Activated T-cell treated with anti-CD3 and anti-CD28 coated beads, Interleukin-2, amount 50 U/mL, for 72 hours (primary cell): ENCODE measurements at regions not wholly inside any gene's neighbourhood (a gene's known extent, or its start where the extent isn't known, plus 50 kb on each side); places are given as distances from the start of the nearest gene placed in this dataset.

Source experiments
- ATAC-seq, 2 donors: fragments of 150-1000 bp; cut with Tn5 transposase; replicated peaks in 1 of 2; 2 replicates each; pipeline ENCODE4 v1.10.0; 2021; ENCODE audit warnings: moderate library complexity in 2 of 2, mild to moderate bottlenecking in 1 of 2
- DNase-seq, 2 donors: peaks; one replicate each; pipeline ENCODE4 v3.0.0; 2021 to 2022; ENCODE audit warnings: mixed read lengths in 1 of 2
- H3K27ac Mint-ChIP-seq: one replicate; pipeline ENCODE4 v1.8.0; 2022; ENCODE audit warnings: mild to moderate bottlenecking, moderate library complexity, mixed read lengths
- H3K27me3 Mint-ChIP-seq: one replicate; pipeline ENCODE4 v1.8.0; 2022; ENCODE audit warnings: low read depth, mixed read lengths
- H3K36me3 Mint-ChIP-seq, 2 donors: one replicate each; pipeline ENCODE4 v1.8.0; 2022; ENCODE audit warnings: mixed read lengths in 2 of 2, mild to moderate bottlenecking in 1 of 2; ENCODE audit not compliant: insufficient read depth in 2 of 2
- H3K4me1 Mint-ChIP-seq: one replicate; pipeline ENCODE4 v1.8.0; 2022; ENCODE audit warnings: low read depth, mixed read lengths
- H3K4me3 Mint-ChIP-seq, 2 donors: one replicate each; pipeline ENCODE4 v1.8.0; 2022; ENCODE audit warnings: mild to moderate bottlenecking in 2 of 2, mixed read lengths in 2 of 2, moderate library complexity in 2 of 2
- H3K9me3 Mint-ChIP-seq, 2 donors: one replicate each; pipeline ENCODE4 v1.8.0; 2022; ENCODE audit warnings: mixed read lengths in 2 of 2

- peaks cover 26% of the 10 kb centered on the region for H3K4me1 Mint-ChIP-seq
- no peak overlapping the region for H3K4me3 Mint-ChIP-seq
- ATAC-seq (no peak), DNase-seq (no peak)
- no peaks in the 10 kb centered on the region for H3K36me3 Mint-ChIP-seq
- H3K27me3 Mint-ChIP-seq, result peaks cover 8% of the 10 kb centered on the region
- no peaks in the 10 kb centered on the region for H3K9me3 Mint-ChIP-seq
- no peak overlapping the region for H3K27ac Mint-ChIP-seq
Observed at GRCh38 chr2:237160271-237160919, 74.7 kb downstream of the COPS8 start.

GRCh38 chr2:237161189-237161588 lies 75.5 kb downstream of the COPS8 start:
- H3K4me1 Mint-ChIP-seq, result peaks cover 18% of the 10 kb centered on the region
- H3K36me3 Mint-ChIP-seq, result no peaks in the 10 kb centered on the region
- DNase-seq (no peak), ATAC-seq (no peak)
- no peak overlapping the region for H3K4me3 Mint-ChIP-seq
- peaks cover 14% of the 10 kb centered on the region for H3K27me3 Mint-ChIP-seq
- no peak overlapping the region for H3K27ac Mint-ChIP-seq
- H3K9me3 Mint-ChIP-seq, result no peaks in the 10 kb centered on the region

GRCh38 chr2:237162959-237163358 lies 77.3 kb downstream of the COPS8 start:
- no peak for ATAC-seq
- Mint-ChIP-seq H3K27ac (no peak overlapping the region), H3K36me3 (no peaks in the 10 kb centered on the region)

GRCh38 chr2:237164474-237165042 lies 78.9 kb downstream of the COPS8 start:
- peaks cover 39% of the 10 kb centered on the region for H3K27me3 Mint-ChIP-seq
- no peak for DNase-seq
- no peaks in the 10 kb centered on the region for H3K36me3 Mint-ChIP-seq
- peaks cover under 1% of the 10 kb centered on the region for H3K4me1 Mint-ChIP-seq
- H3K4me3 Mint-ChIP-seq, result no peak overlapping the region
- H3K27ac Mint-ChIP-seq, result no peak overlapping the region
- peaks cover 0 to 4% of the 10 kb centered on the region in 2 donors for H3K9me3 Mint-ChIP-seq
- ATAC-seq, result no peak

More at GRCh38 chr2:237162959-237163358, 77.3 kb downstream of the COPS8 start:
- DNase-seq, result no peak
- peaks cover 12% of the 10 kb centered on the region for H3K4me1 Mint-ChIP-seq
- H3K4me3 Mint-ChIP-seq, result no peak overlapping the region
- no peaks in the 10 kb centered on the region for H3K9me3 Mint-ChIP-seq
- peaks cover 29% of the 10 kb centered on the region for H3K27me3 Mint-ChIP-seq

GRCh38 chr2:237165405-237166276 lies 80.0 kb downstream of the COPS8 start:
- Mint-ChIP-seq H3K4me3 (no peak overlapping the region), H3K27ac (no peak overlapping the region), H3K36me3 (no peaks in the 10 kb centered on the region), H3K27me3 (peaks cover 43% of the 10 kb centered on the region), H3K9me3 (peaks cover 0 to 4% of the 10 kb centered on the region in 2 donors), H3K4me1 (no peaks in the 10 kb centered on the region)
- no peak for ATAC-seq
- no peak for DNase-seq

GRCh38 chr2:237167038-237167437 lies 81.3 kb downstream of the COPS8 start:
- Mint-ChIP-seq H3K4me3 (no peak overlapping the region), H3K9me3 (peaks cover 0 to 4% of the 10 kb centered on the region in 2 donors), H3K27ac (no peak overlapping the region), H3K27me3 (peaks cover 53% of the 10 kb centered on the region), H3K36me3 (no peaks in the 10 kb centered on the region), H3K4me1 (no peaks in the 10 kb centered on the region)
- DNase-seq, result no peak
- ATAC-seq, result no peak

GRCh38 chr2:237167934-237168333 lies 82.2 kb downstream of the COPS8 start:
- ATAC-seq (no peak), DNase-seq (no peak)
- no peak overlapping the region for H3K4me3 Mint-ChIP-seq
- no peaks in the 10 kb centered on the region for H3K4me1 Mint-ChIP-seq
- no peak overlapping the region for H3K27ac Mint-ChIP-seq
- H3K27me3 Mint-ChIP-seq, result peaks cover 62% of the 10 kb centered on the region
- H3K36me3 Mint-ChIP-seq, result no peaks in the 10 kb centered on the region
- peaks cover 0 to 4% of the 10 kb centered on the region in 2 donors for H3K9me3 Mint-ChIP-seq

- Mint-ChIP-seq H3K27ac (no peak overlapping the region), H3K9me3 (peaks cover 0 to 4% of the 10 kb centered on the region in 2 donors), H3K36me3 (no peaks in the 10 kb centered on the region), H3K4me1 (no peaks in the 10 kb centered on the region), H3K4me3 (no peak overlapping the region), H3K27me3 (peaks cover 74% of the 10 kb centered on the region)
- DNase-seq, result no peak
- ATAC-seq, result no peak
Observed at GRCh38 chr2:237170020-237170419, 84.3 kb downstream of the COPS8 start.

- Mint-ChIP-seq H3K4me3 (no peak overlapping the region), H3K27me3 (peaks cover 78% of the 10 kb centered on the region), H3K36me3 (no peaks in the 10 kb centered on the region), H3K4me1 (no peaks in the 10 kb centered on the region), H3K9me3 (peaks cover 0 to 4% of the 10 kb centered on the region in 2 donors), H3K27ac (no peak overlapping the region)
- ATAC-seq, result no peak
- no peak for DNase-seq
Observed at GRCh38 chr2:237171396-237171795, 85.7 kb downstream of the COPS8 start.

- Mint-ChIP-seq H3K27me3 (peaks cover 78% of the 10 kb centered on the region), H3K27ac (no peak overlapping the region), H3K4me1 (no peaks in the 10 kb centered on the region), H3K9me3 (peaks cover 0 to 4% of the 10 kb centered on the region in 2 donors), H3K4me3 (no peak overlapping the region), H3K36me3 (no peaks in the 10 kb centered on the region)
- DNase-seq (no peak), ATAC-seq (no peak)
Observed at GRCh38 chr2:237171881-237172280, 86.2 kb downstream of the COPS8 start.

GRCh38 chr2:237177052-237177451 lies 91.4 kb downstream of the COPS8 start:
- Mint-ChIP-seq H3K27ac (no peak overlapping the region), H3K4me3 (no peak overlapping the region), H3K36me3 (no peaks in the 10 kb centered on the region), H3K4me1 (peaks cover 5% of the 10 kb centered on the region), H3K27me3 (peaks cover 65% of the 10 kb centered on the region), H3K9me3 (no peaks in the 10 kb centered on the region)
- no peak for DNase-seq
- ATAC-seq, result no peak

GRCh38 chr2:237177986-237178385 lies 92.3 kb downstream of the COPS8 start:
- H3K27me3 Mint-ChIP-seq, result peaks cover 63% of the 10 kb centered on the region
- H3K4me3 Mint-ChIP-seq, result no peak overlapping the region
- DNase-seq (no peak), ATAC-seq (no peak)
- H3K9me3 Mint-ChIP-seq, result no peaks in the 10 kb centered on the region
- no peaks in the 10 kb centered on the region for H3K36me3 Mint-ChIP-seq
- no peak overlapping the region for H3K27ac Mint-ChIP-seq
- H3K4me1 Mint-ChIP-seq, result peaks cover 5% of the 10 kb centered on the region

GRCh38 chr2:237178396-237178795 lies 92.7 kb downstream of the COPS8 start:
- Mint-ChIP-seq H3K36me3 (no peaks in the 10 kb centered on the region), H3K27ac (no peak overlapping the region), H3K27me3 (peaks cover 59% of the 10 kb centered on the region), H3K9me3 (no peaks in the 10 kb centered on the region), H3K4me1 (peaks cover 5% of the 10 kb centered on the region), H3K4me3 (no peak overlapping the region)
- no peak for ATAC-seq
- no peak for DNase-seq
